Chondrocyte (in vitro differentiated cells): ENCODE measurements at regions not wholly inside any gene's neighbourhood (a gene's known extent, or its start where the extent isn't known, plus 50 kb on each side); places are given as distances from the start of the nearest gene placed in this dataset.
"Not testable (repeated sequence)": the region's sequence is repeated elsewhere in the genome, so short reads cannot be mapped to it uniquely, and the experiment has no call there.

Experiments used
- DNase-seq: peaks from one replicate; pipeline ENCODE4 v3.0.0; 2021; ENCODE audit warnings: mixed read lengths, low spot score
- H3K27ac Mint-ChIP-seq: one replicate; pipeline ENCODE4 v1.8.0; 2021; ENCODE audit warnings: mild to moderate bottlenecking, moderate library complexity, mixed read lengths; ENCODE audit not compliant: unreplicated experiment
- H3K27me3 Mint-ChIP-seq: 2 replicates; pipeline ENCODE4 v1.8.0; 2021; ENCODE audit warnings: low read depth, mixed read lengths
- H3K36me3 Mint-ChIP-seq: 2 replicates; pipeline ENCODE4 v1.8.0; 2021; ENCODE audit warnings: low read depth, mixed read lengths
- H3K4me1 Mint-ChIP-seq: 2 replicates; pipeline ENCODE4 v1.8.0; 2021; ENCODE audit warnings: low read depth, mild to moderate bottlenecking, mixed read lengths
- H3K4me3 Mint-ChIP-seq: one replicate; pipeline ENCODE4 v1.8.0; 2021; ENCODE audit warnings: mild to moderate bottlenecking, moderate library complexity, mixed read lengths; ENCODE audit not compliant: unreplicated experiment
- H3K9me3 Mint-ChIP-seq: 2 replicates; pipeline ENCODE4 v1.8.0; 2021; ENCODE audit warnings: low read depth, mixed read lengths
- CTCF ChIP-seq: fragments of 200-600 bp; sonication (generic); IDR thresholded peaks from 2 replicates; pipeline ENCODE4 v1.5.0; 2021; ENCODE audit warnings: antibody characterized with exemption, mild to moderate bottlenecking, moderate library complexity

- peaks cover 3% of the 10 kb centered on the region for H3K9me3 Mint-ChIP-seq
- no peaks in the 10 kb centered on the region for H3K27me3 Mint-ChIP-seq
These were observed 594.5 kb downstream of the RFPL4B start for GRCh38 chr6:112941613-112942012.

GRCh38 chr6:112946051-112946450, 598.9 kb downstream of the RFPL4B start:
- no peak for DNase-seq

More at GRCh38 chr6:112941613-112942012, 594.5 kb downstream of the RFPL4B start:
- TF ChIP-seq CTCF = no peak
- Mint-ChIP-seq H3K4me3 (no peak overlapping the region), H3K36me3 (peaks cover 1% of the 10 kb centered on the region), H3K27ac (no peak overlapping the region), H3K4me1 (peaks cover 24% of the 10 kb centered on the region)
- no peak for DNase-seq

GRCh38 chr6:112947507-112947906, 600.4 kb downstream of the RFPL4B start:
- Mint-ChIP-seq H3K27me3 (no peaks in the 10 kb centered on the region), H3K36me3 (peaks cover 3% of the 10 kb centered on the region), H3K27ac (no peak overlapping the region), H3K9me3 (peaks cover 3% of the 10 kb centered on the region), H3K4me3 (no peak overlapping the region), H3K4me1 (peaks cover 14% of the 10 kb centered on the region)
- DNase-seq = no peak
- no peak for TF ChIP-seq CTCF

More at GRCh38 chr6:112946051-112946450, 598.9 kb downstream of the RFPL4B start:
- Mint-ChIP-seq H3K9me3 (peaks cover 3% of the 10 kb centered on the region), H3K4me3 (no peak overlapping the region), H3K36me3 (peaks cover 2% of the 10 kb centered on the region), H3K4me1 (peaks cover 22% of the 10 kb centered on the region), H3K27ac (no peak overlapping the region), H3K27me3 (no peaks in the 10 kb centered on the region)
- TF ChIP-seq CTCF = no peak

GRCh38 chr6:112951829-112952228, 604.7 kb downstream of the RFPL4B start:
- H3K4me3 Mint-ChIP-seq = no peak overlapping the region
- H3K9me3 Mint-ChIP-seq = peaks cover 3% of the 10 kb centered on the region
- DNase-seq = no peak
- peaks cover 10% of the 10 kb centered on the region for H3K4me1 Mint-ChIP-seq
- H3K36me3 Mint-ChIP-seq = peaks cover 3% of the 10 kb centered on the region
- TF ChIP-seq CTCF = no peak
- no peaks in the 10 kb centered on the region for H3K27me3 Mint-ChIP-seq
- no peak overlapping the region for H3K27ac Mint-ChIP-seq

- H3K27me3 Mint-ChIP-seq = not testable (repeated sequence)
These were observed 608.6 kb downstream of the RFPL4B start for GRCh38 chr6:112955743-112956142.

More at GRCh38 chr6:112955743-112956142, 608.6 kb downstream of the RFPL4B start:
- H3K4me3 Mint-ChIP-seq, H3K27ac Mint-ChIP-seq, H3K36me3 Mint-ChIP-seq, DNase-seq, H3K9me3 Mint-ChIP-seq: not testable (repeated sequence)
- H3K4me1 Mint-ChIP-seq = peaks cover 16% of the 10 kb centered on the region
